ENCODE measurements at regions not wholly inside any gene's neighbourhood (a gene's known extent, or its start where the extent isn't known, plus 50 kb on each side); places are given as distances from the start of the nearest gene placed in this dataset.

DNA sequence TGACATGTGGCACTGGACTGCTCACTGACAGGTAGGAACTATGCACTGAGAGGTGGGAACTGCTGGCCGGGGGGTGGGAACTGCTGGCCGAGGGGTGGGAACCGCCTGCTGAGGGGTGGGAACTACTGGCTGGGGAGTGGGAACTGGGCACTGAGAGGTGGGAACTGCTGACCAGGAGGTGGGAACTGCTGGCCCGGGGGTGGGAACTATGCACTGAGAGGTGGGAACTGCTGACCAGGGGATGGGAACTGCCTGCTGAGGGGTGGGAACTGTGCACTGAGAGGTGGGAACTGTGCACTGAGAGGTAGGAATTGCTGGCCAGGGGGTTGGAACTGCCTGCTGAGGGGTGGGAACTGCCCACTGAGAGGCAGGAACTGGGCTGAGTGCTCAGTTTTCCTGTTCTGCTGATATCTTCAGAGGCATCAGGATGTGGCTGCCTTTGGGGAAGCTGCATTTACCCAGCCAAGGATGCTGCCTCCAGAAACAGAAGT lies 90.2 kb downstream of the THBS2 start:
- TF ChIP-seq, protein P1, sequence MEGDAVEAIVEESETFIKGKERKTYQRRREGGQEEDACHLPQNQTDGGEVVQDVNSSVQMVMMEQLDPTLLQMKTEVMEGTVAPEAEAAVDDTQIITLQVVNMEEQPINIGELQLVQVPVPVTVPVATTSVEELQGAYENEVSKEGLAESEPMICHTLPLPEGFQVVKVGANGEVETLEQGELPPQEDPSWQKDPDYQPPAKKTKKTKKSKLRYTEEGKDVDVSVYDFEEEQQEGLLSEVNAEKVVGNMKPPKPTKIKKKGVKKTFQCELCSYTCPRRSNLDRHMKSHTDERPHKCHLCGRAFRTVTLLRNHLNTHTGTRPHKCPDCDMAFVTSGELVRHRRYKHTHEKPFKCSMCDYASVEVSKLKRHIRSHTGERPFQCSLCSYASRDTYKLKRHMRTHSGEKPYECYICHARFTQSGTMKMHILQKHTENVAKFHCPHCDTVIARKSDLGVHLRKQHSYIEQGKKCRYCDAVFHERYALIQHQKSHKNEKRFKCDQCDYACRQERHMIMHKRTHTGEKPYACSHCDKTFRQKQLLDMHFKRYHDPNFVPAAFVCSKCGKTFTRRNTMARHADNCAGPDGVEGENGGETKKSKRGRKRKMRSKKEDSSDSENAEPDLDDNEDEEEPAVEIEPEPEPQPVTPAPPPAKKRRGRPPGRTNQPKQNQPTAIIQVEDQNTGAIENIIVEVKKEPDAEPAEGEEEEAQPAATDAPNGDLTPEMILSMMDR (IDR thresholded peaks at IDR 0.05), result no peak
- no peak for TF ChIP-seq POLR2A (IDR thresholded peaks at IDR 0.05)

Data from body of pancreas (tissue), 4 donors.